Ureter (tissue), 1 donor: ENCODE measurements at regions not wholly inside any gene's neighbourhood (a gene's known extent, or its start where the extent isn't known, plus 50 kb on each side); places are given as distances from the start of the nearest gene placed in this dataset.

ENCODE experiments used
- DNase-seq: peaks from one replicate; pipeline ENCODE4 v3.0.0-alpha.2; 2020; ENCODE audit warnings: low spot score
- donor health status: DM: yes; HTN: yes; CAD: no.

DNA sequence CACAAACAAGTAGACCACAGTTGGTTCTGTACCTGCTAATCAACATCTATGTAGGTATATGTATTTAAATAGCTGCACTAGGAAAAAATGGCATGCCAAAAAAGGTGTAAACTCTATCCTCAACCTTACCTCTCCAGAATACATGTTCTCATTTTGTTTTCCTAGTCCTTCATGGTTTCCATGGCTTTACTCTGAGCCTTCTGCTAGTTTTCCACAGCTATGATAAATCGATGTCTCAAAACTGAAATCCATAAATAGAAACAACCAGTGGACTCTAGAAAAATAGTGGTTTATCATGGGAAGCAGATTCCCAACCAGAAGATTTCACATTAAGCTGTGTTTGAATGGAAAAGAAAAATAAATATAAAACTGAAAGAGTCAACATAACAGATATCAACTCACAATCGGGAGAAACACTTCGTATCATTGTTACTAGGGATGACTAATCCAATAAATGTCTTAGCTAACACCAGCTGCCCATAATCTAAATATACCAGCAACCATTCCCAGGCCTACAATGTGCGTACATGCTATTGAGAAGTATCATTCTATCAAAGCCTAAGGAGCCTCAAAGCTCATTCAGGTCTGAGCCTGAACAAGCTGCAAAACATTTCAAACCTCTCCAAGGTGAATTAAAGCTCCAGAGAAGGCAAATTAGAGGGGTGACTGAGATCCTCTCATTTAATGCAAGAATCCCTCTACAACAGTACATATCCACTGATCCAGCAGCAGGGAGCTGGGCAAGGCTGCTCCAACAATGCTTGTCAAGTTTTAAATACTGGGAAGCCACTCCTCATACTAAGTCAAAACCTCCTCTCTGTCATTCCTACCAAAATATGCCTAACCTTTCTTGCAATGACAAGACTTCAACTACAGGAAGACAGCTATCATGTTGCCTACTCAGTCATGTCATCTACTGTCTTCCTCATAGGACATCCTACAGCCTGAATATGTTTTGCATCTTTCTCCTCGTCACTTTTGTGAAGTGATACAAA is 90.2 kb downstream of the KCTD12 start:
- no peak for DNase-seq

DNA sequence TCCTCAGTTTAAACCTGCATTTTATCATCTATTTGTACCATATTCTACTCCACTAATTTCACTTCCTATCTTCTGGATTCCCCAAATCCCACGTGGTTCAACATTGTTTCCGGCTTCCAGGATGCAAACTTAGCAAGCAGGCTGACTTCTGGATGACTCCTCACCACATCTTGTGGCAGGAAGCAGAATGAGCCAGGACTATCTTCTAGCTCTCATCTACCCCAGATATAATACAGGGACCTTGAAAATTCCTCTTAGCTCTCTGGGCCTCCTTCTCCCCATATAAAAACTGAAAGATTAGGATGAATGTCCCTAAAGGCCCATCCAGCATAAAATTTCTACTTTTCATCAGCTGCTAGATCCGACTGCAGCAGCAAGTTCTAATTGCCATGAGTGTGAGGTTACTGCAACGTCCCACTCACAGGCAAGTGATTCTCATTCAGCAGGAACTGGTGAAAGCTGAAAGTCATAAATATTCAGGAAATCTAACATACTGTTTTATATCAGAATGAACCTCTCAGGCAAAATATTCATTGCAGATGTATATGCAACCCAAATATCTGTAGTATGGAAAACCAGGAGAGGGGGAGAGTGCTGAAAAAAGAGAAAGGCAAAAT is 93.4 kb downstream of the KCTD12 start:
- no peak for DNase-seq

DNA sequence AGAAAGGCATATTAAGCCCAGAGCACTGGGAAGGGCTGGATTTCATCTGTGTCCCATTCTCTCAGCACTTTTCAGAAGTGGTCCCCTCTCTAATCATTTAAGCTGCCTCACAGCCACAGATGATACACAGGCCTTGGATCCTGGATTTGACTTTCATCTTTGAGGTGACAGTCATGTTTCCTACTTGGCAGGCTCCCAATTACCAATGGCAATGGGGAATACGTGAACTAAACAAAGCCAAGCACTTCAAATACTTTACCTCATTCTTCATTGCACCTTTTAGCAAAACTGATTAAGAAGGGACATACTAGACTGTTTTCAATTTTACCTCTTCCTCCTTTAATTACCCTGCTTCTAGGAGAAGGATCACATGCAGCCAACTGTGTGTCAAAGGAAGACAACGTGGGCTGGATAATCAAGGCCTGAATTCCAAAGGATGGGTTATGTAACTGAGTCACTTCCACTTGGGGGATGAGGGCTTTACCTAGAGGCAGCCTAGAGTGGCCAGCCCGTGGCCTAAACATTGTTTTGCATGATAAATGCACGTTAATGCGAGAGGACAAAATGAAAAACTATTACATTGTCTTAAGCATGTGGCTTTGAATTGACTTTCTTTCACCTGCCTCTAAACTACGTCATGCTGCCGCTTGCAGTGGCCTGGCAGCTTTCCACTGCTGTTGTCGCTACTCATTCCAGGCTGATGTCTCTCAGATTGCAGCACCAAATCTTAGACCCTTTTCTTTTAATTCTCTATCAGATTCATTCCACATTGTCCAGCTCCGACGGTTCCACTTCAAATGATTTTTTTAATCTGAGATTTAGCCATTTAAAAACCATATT is 95.0 kb downstream of the KCTD12 start:
- DNase-seq, result no peak

DNA sequence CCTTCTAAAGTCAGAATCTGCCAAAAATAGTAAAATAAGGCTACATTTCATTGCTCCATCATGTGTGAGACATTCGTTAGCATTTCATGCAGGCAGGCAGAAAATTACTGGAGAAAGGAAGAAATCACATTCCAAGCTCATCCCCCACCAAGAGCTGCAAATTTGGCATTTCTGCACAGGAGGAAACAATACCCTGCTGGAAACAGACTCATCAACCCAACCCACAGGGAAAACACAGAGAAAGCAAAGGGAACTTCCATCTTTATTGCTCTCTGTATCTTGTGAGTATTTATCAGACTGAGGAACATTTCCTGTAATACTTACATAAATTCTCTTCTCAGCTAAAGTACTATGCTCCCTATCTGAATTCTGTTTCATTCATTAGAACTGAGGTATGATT is 95.7 kb downstream of the KCTD12 start:
- DNase-seq, result no peak

DNA sequence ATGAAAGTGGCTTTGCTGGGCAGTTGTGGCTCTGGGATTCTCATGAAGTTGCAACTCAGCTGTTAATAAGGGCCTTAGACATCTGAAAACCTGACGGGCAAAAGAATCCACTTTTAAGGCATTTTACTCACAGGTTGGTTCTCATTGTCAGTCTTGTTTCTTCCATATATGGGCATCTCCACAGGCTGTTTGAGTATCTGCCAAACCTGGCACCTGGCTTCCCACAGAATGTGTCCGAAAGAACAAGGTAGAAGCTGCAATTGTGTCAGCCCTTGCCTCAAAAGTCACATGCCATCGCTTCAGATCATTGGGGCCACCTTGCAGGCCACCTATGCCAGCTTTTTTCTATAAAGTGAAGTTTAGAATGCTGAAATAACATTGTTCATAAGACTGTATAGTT is 102.4 kb downstream of the KCTD12 start:
- no peak for DNase-seq

DNA sequence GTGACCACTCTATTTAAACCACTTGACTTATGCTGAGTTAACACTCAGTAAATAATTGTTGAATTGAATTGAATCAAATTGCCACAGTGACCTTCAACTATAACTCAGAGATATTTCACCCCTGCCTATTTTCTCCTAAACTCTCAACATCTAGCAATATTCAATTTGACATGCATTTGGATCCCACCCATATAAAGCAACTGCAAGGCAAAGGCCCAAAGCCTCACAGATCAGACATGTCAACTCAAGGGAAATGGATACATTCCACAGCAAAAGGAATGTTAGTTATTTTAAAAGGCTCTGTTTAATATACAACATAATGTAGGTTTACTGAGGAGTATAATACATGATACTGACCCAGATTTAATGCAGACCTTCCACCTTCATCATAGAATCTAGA is 107.4 kb downstream of the KCTD12 start:
- no peak for DNase-seq

DNA sequence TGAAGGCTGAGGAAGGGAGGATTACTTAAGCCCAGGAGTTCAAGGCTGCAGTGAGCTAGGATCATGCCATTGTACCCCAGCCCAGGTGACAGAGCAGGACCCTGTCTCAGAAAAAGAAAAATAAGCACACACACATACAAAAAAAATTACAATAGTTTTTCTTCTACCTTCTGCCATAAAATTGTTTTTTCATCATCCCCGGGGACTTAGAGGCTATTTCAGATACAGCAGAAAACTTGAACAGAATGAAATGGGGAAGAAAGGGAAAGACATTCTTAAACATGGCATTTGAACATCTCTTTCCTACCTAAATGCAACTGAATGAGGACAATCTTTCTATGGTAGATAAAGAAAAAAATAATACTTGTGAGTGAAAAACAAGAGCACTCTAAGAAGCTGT is 109.1 kb downstream of the KCTD12 start:
- DNase-seq, result no peak

DNA sequence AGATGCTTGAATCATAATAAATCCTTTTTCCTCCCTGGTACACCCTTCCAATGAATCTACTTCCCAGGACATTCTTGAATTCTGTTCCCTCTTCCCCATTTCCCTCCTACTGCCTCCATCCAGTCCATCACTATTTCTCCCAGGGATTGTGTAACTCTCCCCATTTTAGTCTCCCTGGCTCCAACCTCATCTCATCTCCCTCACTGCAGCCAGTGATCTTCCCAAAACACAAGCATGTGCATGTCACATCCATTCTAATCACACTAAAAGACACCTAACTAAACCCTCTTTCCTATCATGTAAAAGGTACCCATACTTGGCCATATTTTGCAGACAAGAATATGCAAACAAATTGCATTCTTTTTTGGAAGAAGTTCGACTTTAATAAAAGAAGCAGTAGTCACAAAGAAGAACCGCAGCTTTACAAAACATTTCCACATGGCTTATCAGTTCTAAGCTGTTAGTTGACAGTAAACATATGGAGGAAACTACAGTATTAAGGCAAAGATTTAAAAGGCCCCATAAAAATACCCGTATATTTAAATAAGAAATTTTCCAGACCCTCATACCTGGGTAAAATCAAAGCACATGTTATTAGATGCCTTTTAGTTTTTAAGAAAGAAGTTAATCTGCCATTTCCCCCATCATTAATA is 111.0 kb downstream of the KCTD12 start:
- no peak for DNase-seq

DNA sequence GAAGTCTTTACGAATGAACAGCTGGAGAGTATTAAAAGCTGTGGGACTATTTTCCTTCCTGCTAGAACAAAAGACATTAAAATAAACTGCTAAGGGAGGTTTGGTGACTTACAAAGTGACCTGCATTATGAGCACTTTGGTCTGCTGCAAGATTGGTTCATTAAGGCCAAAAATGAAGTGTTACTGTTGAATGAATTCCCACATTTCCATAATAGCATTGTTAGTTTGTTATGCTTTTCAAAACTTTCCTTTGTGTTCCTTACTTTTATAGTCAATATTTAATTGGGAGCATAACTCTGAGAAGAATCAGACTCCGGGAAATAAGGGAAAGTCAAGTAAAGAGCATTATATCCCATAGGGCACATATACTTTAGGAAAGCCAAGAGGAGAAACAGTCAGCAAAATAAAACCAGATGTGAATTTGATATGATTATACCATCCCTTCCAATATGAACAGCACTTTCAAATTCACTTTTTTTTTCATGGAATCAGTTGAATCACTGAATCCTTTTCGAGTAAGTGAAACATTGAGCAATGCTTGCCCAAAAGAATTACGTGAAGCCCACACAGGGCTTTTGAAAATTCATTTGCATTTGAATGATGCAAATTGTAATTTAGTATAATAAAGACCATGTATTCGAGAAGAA is 112.6 kb downstream of the KCTD12 start:
- no peak for DNase-seq

DNA sequence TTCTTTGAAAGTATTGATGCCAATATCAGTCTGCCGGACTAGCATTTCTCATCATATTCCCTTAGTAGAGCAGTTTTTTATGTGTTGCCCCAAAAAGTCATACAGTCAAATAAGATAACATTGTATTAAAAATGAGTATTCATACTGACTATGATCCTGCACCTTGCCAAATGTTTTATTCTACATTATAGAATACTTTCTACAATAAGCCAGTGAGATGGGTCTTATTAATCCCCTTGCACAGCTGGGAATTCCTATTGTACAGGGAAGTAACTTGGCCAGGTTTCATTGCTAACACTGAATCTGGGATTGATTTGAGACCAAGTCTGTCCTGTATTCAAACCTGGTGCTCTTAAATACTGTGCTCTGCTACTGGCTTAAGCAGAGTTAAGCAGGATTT is 114.0 kb downstream of the KCTD12 start:
- DNase-seq, result no peak

DNA sequence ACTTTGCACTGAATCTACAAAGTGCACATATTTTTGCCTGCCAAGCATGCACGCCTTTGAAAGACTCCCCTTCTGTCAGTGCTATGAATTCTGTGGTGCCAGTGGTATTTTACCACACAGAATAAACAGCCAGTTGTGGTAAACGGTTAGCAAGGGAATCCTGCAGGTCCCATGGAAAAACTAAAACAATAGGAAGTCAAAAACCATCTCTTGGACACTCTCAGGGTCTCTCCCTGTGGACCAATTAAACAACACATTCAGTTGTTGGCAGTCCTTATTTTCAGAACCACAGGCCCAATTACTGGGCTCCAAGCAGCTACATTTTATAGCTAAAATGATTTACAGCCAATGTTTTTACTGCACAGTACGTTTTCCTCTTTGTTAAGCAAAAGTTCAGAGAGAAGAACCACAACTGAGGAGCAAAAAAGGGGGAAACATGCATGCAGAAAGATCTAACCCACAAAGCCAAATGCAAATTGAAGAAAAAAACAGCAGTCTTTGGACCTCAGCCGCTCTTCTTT is 116.9 kb downstream of the KCTD12 start:
- DNase-seq, result no peak

DNA sequence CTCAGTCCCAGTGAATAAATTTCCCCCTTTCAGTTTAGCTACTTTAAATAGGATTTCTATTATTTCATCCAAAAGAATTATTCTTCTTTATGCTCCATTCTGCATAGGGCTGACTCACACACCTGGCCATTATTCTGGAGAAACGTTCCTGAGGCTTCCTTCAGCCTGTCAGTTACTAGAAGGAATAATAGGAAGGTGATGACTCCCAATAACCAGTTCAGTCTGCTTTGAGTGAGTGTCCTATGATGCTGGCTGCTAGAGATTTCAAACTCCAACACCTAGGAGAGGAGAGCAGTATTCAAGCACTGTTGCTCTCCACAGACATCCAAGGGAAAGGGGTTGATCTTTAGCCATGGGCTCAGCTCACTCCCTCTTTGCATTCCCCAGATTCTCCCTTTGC is 117.8 kb downstream of the KCTD12 start:
- no peak for DNase-seq

DNA sequence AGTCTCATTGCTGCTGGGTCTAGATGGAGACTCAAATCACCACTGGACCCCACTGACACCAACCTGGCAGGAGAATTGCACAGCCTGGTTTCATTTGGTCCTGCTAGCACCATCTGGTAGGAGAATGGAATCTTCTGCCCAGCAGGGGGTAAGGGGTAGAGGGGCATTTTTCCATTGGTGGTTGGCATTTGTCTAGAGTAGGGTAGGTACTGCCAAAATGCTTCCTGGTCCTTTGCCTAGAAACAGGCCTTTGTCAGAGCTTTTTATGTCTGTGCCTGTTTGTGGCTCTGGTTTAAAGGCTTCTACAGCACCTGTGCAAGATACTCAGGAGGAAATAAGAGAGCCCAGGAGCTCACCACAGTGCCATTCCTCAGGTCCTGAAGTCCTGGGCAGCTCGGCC is 121.3 kb downstream of the KCTD12 start:
- no peak for DNase-seq

DNA sequence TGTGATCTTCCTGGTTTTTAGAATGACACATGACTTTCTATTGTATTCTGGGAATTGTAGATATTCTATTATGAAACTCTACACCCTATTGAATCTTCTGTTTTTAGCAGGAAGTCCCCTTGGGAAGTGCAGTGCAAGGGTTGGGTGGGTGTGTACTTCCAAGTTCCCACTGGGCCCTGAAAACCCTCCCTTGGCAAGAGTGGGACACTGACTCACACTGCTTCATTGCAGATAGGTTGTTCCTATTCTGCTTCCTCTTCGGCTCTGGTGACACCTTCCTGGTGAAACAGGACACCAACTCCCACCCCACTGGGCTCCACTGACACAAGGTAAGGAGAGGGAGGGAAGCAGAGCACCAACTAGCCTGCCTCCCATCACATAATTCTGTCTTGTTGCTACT is 121.8 kb downstream of the KCTD12 start:
- peak; percentile 53 for DNase-seq

DNA sequence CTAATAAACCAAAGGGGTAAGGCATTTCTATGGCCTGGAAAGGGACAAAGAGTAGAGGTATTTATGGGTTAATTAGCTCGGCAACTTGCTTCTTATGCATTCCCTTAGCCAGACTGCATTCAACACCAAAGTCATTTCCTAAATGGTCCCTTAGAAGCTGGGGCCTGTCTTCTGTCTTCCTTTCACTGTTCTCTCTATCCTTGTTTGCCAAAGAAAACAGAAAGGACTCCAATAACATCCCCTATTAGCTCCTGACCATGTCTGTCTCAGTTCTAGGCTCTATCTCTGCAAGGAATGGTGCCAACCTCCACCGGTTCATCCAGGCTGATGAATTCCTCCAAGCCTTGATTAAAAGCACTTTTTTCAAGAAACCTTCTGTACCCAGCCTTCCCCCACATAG is 123.5 kb downstream of the KCTD12 start:
- no peak for DNase-seq

DNA sequence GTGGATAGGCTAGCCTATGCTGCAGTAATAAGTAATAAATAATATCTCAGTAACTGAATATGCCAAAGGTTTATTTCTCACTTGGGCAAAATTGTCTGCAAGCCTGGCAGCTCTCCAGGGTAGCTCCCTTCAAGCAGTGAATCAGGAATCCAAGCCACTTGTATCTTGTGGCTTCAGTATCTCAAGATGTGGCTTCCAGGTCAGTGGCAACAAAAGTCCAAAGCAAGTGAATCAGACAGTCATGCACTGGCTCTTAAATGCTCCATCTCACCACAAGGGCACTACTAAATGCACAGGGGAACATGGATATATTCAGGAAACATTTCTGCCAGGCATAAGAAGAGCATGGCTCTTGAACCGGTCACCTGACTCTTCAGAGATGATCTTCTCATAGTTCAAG is 126.3 kb downstream of the KCTD12 start:
- no peak for DNase-seq

DNA sequence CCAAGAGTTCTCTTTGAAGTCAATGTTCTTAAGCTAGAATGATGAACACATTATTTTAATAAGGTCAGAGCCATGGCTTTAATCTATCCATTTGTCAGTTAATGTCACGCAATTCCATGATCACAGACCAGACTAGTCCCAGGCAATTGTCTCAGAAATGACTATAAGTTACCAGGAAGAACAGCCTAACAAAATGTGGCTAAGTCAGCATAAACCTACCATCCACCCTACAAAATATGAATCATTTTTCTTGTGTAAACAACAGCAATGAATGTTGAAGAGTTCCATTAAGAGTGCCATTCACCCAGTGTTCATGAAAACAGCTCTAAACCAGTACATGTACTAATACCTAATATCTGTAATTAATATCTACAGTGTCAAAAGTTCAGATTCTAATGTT is 127.5 kb downstream of the KCTD12 start:
- DNase-seq, result no peak

DNA sequence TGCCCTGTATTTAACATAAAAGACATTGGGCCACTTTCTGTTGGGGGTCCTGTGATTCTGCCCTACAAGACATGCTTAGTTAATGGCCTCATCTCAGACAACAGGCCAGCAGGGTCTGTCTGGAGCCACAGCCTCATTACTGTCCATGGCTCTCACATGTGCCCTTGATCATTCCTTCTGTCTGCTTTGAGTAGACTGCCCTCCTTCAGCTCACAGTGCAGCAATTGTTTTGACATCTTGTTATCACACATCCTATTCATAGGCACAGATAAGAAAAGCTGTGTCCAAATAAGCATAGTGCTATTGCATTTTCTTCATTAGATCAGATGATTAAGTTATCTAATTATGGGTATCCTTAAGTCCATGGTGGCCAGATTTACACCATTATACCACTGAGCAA is 127.9 kb downstream of the KCTD12 start:
- DNase-seq, result no peak

DNA sequence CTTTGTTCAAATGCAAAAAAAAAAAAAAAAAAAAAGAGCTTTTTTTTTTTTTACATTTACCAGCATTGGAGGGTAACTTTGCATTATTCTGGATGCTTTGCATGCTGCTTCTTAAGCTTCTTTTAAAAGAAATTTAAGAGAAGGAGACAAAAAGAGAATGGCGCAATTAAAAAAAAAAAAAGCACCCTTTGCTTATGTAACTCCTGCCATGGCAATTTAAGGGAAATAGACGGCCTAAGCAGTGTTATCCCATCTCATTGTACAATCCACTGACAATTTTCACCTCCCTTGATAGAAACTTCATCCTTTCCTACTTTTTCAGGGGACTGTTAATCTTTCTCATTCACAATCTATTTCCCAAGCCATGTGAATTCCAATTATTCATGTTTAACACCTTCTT is 129.8 kb downstream of the KCTD12 start:
- no peak for DNase-seq

DNA sequence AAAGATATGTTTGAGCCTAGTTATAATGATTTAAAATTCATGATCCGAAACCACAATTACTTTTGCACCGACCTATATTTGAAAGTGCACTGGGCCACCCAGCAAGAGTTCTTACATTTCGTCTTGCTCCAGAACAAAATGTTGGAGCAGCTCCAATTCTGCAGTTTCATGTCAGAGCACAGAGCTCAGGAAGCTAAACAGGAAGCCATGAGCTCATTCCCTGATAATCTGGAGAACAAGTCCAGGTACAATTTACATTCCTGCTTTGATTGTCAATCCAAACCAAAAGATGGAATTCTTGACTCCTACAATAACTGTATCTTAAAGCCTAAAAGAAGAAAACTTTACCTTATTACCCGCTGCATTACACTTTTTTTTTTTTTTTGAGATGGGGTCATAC is 131.8 kb downstream of the KCTD12 start:
- DNase-seq, result no peak

DNA sequence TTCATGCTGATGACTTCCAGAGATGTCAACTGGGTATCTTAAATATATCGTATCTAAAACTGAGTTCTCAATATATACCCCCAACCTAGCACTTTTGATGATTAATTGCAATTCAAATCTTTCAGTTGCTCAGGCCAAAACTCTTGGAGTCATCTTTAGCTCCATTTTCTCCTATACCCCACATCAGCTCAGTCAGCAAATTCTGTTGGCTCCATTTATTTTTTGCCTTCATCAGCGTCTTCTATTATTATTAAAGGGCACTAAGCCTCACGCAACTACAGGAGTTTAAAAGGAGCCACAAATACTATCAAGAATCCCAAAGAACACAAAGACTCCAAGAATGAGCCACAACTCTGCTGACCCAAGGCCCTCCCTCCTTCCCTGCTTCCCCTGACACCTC is 134.9 kb downstream of the KCTD12 start:
- no peak for DNase-seq
